Stimulated activated CD8-positive, alpha-beta memory T cell treated with anti-CD3 and anti-CD28 coated beads, Interleukin-4, amount 100 ng/mL, for 24 hours (primary cell): ENCODE measurements at regions not wholly inside any gene's neighbourhood (a gene's known extent, or its start where the extent isn't known, plus 50 kb on each side); places are given as distances from the start of the nearest gene placed in this dataset.

Experiments
- DNase-seq: peaks from one replicate; pipeline ENCODE4 v3.0.0-alpha.2; 2020; ENCODE audit warnings: low read depth

GRCh38 chr10:131651674-131652437, 249.0 kb upstream of the PPP2R2D start:
- no peak for DNase-seq

- DNase-seq = no peak
Measured at GRCh38 chr10:131652438-131653139, 248.2 kb upstream of the PPP2R2D start.

- DNase-seq = no peak
Measured at GRCh38 chr10:131653140-131653539, 247.7 kb upstream of the PPP2R2D start.

GRCh38 chr10:131653554-131654470, 247.0 kb upstream of the PPP2R2D start:
- no peak for DNase-seq

GRCh38 chr10:131654471-131655087, 246.2 kb upstream of the PPP2R2D start:
- no peak for DNase-seq

- DNase-seq = no peak
Measured at GRCh38 chr10:131655101-131655849, 245.5 kb upstream of the PPP2R2D start.

GRCh38 chr10:131656009-131656408, 244.8 kb upstream of the PPP2R2D start:
- DNase-seq = no peak

- DNase-seq = no peak
Measured at GRCh38 chr10:131656431-131656841, 244.4 kb upstream of the PPP2R2D start.

- DNase-seq = no peak
Measured at GRCh38 chr10:131657318-131657984, 243.4 kb upstream of the PPP2R2D start.

GRCh38 chr10:131657985-131658330, 242.8 kb upstream of the PPP2R2D start:
- DNase-seq = no peak

GRCh38 chr10:131658476-131659110, 242.2 kb upstream of the PPP2R2D start:
- no peak for DNase-seq

- no peak for DNase-seq
Measured at GRCh38 chr10:131660427-131660826, 240.4 kb upstream of the PPP2R2D start.

GRCh38 chr10:131662851-131663250, 238.0 kb upstream of the PPP2R2D start:
- DNase-seq = no peak

- DNase-seq = no peak
Measured at GRCh38 chr10:131663351-131663750, 237.5 kb upstream of the PPP2R2D start.

- no peak for DNase-seq
Measured at GRCh38 chr10:131666091-131666490, 234.7 kb upstream of the PPP2R2D start.

- no peak for DNase-seq
Measured at GRCh38 chr10:131667047-131667446, 233.8 kb upstream of the PPP2R2D start.

- DNase-seq = no peak
Measured at GRCh38 chr10:131667561-131667960, 233.2 kb upstream of the PPP2R2D start.

GRCh38 chr10:131668903-131669302, 231.9 kb upstream of the PPP2R2D start:
- DNase-seq = no peak

- no peak for DNase-seq
Measured at GRCh38 chr10:131669838-131670237, 231.0 kb upstream of the PPP2R2D start.

- DNase-seq = no peak
Measured at GRCh38 chr10:131670341-131670740, 230.5 kb upstream of the PPP2R2D start.
